ENCODE measurements at regions not wholly inside any gene's neighbourhood (a gene's known extent, or its start where the extent isn't known, plus 50 kb on each side); places are given as distances from the start of the nearest gene placed in this dataset.

DNA sequence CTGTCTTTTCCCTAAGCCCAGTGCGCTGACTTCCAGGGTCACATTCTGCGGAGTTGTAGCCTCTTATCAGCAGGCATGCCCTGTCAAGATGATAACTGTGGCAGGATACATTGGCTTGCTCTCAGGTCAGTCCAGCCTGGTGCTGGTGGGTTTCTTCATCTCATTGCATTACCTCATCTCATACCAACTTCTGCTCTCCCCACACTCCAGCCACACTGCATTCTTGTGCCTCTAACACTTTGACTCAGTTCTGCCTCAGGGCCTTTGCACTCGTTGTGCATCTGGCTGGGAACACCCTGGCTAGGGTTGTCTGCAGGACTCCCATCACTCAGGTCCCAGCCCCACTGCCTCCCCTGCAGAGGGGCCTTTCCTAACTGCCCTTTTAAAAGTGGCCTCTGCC, 110.3 kb upstream of the BACH2 start:
- H3K4me3 ChIP-seq (ENCODE audit: insufficient read depth, low read depth, low read length), result no peak overlapping the region
- H3K9me3 ChIP-seq (ENCODE audit: control insufficient read depth, low read length), result no peaks in the 10 kb centered on the region
- H3K27ac ChIP-seq (ENCODE audit: insufficient read depth, low read depth, low read length, poor library complexity, severe bottlenecking), result no peak overlapping the region
- H3K36me3 ChIP-seq (ENCODE audit: control insufficient read depth, insufficient read depth, low read length), result no peaks in the 10 kb centered on the region
- H3K4me1 ChIP-seq (ENCODE audit: control insufficient read depth, insufficient read depth, low read length), result peaks cover 12% of the 10 kb centered on the region
- H3K27me3 ChIP-seq (ENCODE audit: control insufficient read depth, insufficient read depth, low read length, poor library complexity, severe bottlenecking), result no peaks in the 10 kb centered on the region
- WGBS, 2 experiments, result 91 to 94% methylated on average over 3 of the region's 3 CpGs

DNA sequence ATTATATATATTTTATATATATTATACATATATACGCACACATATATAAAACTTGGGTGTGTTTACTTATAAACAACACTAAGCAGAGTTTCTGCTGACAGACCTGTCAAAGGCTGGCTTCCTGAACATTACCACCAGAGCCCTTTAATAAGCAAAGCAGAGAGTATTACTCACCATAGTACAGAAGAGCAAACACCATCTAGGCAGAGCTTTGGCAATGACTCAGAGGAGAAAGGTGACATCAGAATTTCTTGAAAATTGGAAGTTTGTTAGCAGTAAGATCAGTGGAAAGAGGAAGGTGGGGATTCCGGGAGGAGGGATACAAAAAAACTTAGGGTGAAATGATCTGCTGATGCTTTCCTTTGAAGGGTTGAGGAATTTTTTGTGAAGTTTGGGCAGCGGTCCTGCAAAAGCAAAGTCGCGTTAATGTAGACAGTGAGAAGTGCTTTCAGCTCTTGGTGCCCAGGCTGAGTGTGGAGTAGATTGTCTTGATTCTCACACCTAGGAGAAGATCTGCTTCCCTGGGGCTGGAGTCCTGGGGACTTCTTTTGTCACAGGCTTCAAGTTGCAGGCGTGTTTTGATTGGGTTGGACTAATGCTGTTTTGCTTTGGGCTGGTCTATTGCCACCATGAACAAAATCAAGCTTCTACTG, 109.6 kb upstream of the BACH2 start:
- Histone ChIP-seq H3K4me3 (ENCODE audit: insufficient read depth, low read depth, low read length) (no peak overlapping the region), H3K27me3 (ENCODE audit: control insufficient read depth, insufficient read depth, low read length, poor library complexity, severe bottlenecking) (no peaks in the 10 kb centered on the region), H3K36me3 (ENCODE audit: control insufficient read depth, insufficient read depth, low read length) (no peaks in the 10 kb centered on the region), H3K4me1 (ENCODE audit: control insufficient read depth, insufficient read depth, low read length) (peaks cover 12% of the 10 kb centered on the region), H3K27ac (ENCODE audit: insufficient read depth, low read depth, low read length, poor library complexity, severe bottlenecking) (no peak overlapping the region), H3K9me3 (ENCODE audit: control insufficient read depth, low read length) (no peaks in the 10 kb centered on the region)
- WGBS, 2 experiments, result 88 to 93% methylated on average over 5 to 6 of the region's 6 CpGs

DNA sequence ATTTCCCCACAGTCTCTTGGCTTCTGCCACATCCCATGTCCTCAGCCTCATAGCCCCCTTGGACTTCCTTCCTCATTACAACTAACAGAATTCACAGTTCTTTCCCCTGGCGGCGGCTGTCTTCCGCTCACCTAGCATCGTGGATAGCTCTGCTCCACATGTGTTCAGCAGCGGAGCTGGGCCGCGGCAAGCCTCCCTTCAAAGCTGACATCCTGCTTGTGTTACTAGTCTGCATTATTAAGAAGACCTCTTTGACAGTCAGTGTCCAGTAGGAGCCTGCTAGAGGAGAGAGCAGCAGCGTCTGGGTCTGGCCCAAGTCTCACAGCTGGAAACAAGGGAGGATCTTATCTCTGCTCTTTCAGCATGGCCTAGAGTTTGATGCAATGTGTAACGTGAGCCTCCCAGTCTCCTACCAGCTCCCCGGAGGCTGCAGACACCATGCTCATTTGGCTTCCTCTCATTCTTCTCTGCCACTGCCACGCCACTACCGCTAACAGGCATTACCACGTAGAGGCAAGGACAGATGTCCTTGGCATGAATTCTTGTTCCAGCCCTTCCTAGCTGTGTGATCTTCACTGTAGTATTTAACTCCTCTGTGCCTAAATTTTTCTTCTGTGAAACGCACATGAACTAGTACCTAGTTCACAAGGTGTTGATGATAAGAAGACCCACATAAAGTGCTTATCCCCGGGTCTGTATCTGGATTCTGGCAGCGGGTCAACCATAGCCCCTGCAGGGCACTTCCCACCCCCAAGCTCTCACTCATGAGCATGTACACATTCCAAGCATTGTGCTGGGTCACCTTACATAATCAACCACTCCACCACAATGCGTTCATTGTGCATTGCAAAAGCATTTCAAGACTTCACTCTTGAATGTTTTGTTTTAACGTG, 107.1 kb upstream of the BACH2 start:
- H3K36me3 ChIP-seq (ENCODE audit: control insufficient read depth, insufficient read depth, low read length), result no peaks in the 10 kb centered on the region
- H3K4me1 ChIP-seq (ENCODE audit: control insufficient read depth, insufficient read depth, low read length), result peaks cover 12% of the 10 kb centered on the region
- H3K9me3 ChIP-seq (ENCODE audit: control insufficient read depth, low read length), result no peaks in the 10 kb centered on the region
- H3K4me3 ChIP-seq (ENCODE audit: insufficient read depth, low read depth, low read length), result no peak overlapping the region
- H3K27ac ChIP-seq (ENCODE audit: insufficient read depth, low read depth, low read length, poor library complexity, severe bottlenecking), result peak overlapping the region; percentile 45
- 61 to 64% methylated on average over 17 to 18 of the region's 18 CpGs for WGBS, 2 experiments
- H3K27me3 ChIP-seq (ENCODE audit: control insufficient read depth, insufficient read depth, low read length, poor library complexity, severe bottlenecking), result no peaks in the 10 kb centered on the region

DNA sequence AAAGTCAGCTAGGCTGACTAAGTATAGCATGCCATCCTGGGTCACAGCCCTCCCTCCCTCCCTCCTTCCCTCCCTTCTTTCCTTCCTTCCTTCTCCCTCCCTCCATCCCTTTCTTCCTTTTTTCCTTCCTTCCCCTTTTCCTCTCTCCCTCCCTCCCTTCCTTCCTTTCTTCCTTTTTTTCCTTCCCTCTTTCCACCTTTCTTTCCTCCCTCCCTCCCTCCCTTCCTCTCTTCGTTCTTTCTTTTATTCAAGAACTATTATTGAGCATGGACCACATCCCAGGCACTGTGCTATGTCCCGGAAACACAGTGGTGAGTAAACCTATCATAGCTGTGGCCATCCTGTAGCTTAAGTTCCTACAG, 106.2 kb upstream of the BACH2 start:
- H3K27ac ChIP-seq (ENCODE audit: insufficient read depth, low read depth, low read length, poor library complexity, severe bottlenecking), result no peak overlapping the region

DNA sequence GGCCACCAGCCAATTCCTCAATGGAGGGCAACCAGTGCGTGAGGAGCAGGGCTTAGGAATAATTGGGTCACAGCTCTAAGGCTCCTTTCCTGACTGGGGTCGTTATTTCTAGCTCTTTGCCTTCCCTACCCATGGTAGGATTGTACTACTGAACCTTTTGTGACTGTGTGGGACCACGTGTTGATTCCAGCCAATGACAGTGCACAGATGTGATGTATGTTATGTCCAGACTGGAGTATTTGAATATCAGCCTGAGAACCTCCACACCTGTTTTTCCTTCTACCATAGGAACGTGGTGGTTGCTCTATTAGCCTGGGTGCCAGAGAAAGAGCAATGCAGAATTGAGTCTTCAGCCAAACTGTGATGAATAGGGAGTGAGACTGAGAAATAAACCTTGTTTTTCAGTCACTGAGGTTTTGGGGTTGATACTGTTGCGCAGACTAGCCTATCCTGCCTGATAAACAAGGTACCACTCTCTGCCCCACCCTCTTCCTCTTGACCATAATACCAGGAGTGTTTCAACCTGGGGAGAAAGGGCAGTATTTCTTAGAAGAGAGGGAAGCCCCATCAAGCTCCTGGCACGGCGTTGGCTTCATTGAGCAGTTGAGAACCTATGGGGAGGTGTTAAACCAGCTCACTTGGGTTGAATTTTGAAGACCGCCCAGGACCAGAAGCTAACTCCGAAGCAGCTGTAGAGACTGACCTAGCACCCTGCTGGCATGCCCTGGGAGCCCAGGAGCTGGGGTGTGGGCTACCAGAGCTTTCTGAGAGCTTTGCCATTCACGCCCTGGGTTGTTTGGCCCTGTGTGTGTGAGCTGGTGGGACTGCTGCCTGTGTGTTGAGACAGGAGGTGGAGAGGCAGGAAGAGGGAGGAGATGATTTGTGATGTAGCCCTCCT, 105.5 kb upstream of the BACH2 start:
- Histone ChIP-seq H3K36me3 (ENCODE audit: control insufficient read depth, insufficient read depth, low read length) (no peaks in the 10 kb centered on the region), H3K27me3 (ENCODE audit: control insufficient read depth, insufficient read depth, low read length, poor library complexity, severe bottlenecking) (no peaks in the 10 kb centered on the region), H3K4me1 (ENCODE audit: control insufficient read depth, insufficient read depth, low read length) (peaks cover 12% of the 10 kb centered on the region), H3K9me3 (ENCODE audit: control insufficient read depth, low read length) (no peaks in the 10 kb centered on the region), H3K27ac (ENCODE audit: insufficient read depth, low read depth, low read length, poor library complexity, severe bottlenecking) (no peak overlapping the region), H3K4me3 (ENCODE audit: insufficient read depth, low read depth, low read length) (no peak overlapping the region)
- 92 to 95% methylated on average over 10 of the region's 10 CpGs for WGBS, 2 experiments

More for the DNA sequence above, 106.2 kb upstream of the BACH2 start:
- no peaks in the 10 kb centered on the region for H3K36me3 ChIP-seq (ENCODE audit: control insufficient read depth, insufficient read depth, low read length)
- H3K4me3 ChIP-seq (ENCODE audit: insufficient read depth, low read depth, low read length), result no peak overlapping the region
- H3K4me1 ChIP-seq (ENCODE audit: control insufficient read depth, insufficient read depth, low read length), result peaks cover 12% of the 10 kb centered on the region
- WGBS, 2 experiments, result 94 to 96% methylated on average over 2 of the region's 2 CpGs
- no peaks in the 10 kb centered on the region for H3K27me3 ChIP-seq (ENCODE audit: control insufficient read depth, insufficient read depth, low read length, poor library complexity, severe bottlenecking)
- H3K9me3 ChIP-seq (ENCODE audit: control insufficient read depth, low read length), result no peaks in the 10 kb centered on the region

DNA sequence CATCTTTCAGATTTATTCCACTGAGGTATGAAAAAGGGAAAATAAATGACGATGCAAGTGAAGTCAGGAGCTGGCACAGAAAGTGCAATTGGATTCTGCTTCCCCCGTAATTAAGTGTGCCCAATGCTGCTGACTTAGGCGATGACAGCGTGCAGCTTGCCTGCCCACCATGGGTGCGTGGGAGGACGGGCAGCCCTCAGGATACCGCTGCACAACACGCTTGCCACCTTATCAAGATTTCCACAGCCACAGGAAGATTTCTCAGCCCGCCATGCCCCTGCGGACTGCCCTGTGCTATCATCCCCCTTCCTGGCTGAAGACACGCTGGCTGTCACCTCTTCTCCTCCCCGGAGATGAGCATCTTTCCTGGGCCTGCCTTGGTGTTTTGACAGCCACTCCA, 103.3 kb upstream of the BACH2 start:
- H3K36me3 ChIP-seq (ENCODE audit: control insufficient read depth, insufficient read depth, low read length), result no peaks in the 10 kb centered on the region
- no peak overlapping the region for H3K4me3 ChIP-seq (ENCODE audit: insufficient read depth, low read depth, low read length)
- H3K27ac ChIP-seq (ENCODE audit: insufficient read depth, low read depth, low read length, poor library complexity, severe bottlenecking), result no peak overlapping the region
- H3K27me3 ChIP-seq (ENCODE audit: control insufficient read depth, insufficient read depth, low read length, poor library complexity, severe bottlenecking), result no peaks in the 10 kb centered on the region
- no peaks in the 10 kb centered on the region for H3K9me3 ChIP-seq (ENCODE audit: control insufficient read depth, low read length)
- H3K4me1 ChIP-seq (ENCODE audit: control insufficient read depth, insufficient read depth, low read length), result peaks cover 12% of the 10 kb centered on the region
- WGBS, 2 experiments, result 94 to 96% methylated on average over 12 of the region's 12 CpGs

DNA sequence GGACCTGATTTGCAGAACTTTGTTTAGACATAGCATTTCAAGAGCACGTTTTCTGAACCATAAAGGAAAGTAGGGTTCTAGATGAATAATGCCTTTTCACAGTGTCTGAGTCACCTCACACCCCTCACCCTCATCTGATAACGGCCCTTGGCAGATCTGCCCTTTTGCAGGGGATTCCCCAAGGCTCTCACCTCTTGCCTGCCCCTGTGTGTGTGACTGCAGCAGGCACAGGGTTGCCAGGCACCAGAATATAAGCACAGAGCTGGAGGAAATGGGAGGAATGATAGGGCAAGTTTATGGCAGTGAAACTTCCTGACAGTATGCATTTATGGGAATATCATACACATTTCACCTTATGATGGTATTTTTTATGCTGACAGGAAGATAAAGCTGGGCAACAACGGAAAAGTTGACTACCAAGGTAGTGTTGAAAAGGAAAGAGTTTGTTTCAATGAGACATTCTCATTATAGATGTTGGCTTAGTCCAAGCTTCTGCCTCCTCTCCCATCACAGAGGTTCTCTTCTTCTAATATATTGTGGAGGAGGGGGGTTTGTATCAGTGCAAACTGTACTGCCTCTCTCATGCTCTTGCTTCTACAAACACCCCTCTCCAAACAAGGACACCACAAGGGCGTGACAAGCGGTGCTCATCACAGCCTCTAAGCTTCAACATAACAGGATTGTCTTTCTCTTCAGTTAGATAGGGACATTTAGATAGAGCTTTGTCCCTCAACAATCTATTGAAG, 101.5 kb upstream of the BACH2 start:
- H3K4me3 ChIP-seq (ENCODE audit: insufficient read depth, low read depth, low read length), result no peak overlapping the region

DNA sequence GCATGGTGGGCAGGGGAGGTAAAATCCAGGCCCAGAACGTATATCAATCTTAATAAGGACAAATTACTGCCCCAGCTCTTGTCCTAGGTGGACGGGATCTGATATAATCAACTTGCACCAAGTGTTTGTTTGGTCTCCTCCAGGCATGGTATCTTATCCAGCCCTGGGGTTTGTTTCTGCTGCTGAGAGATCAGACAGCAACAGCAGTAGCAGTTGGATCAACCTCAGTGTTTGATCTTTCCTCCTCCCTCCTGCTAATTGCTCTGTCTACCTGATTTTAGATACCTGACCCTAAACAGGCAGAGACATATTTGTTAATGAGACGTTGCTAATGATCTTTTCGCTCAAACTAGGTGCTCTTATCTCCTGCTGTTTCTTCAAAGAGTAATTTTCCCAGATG, 100.4 kb upstream of the BACH2 start:
- no peaks in the 10 kb centered on the region for H3K36me3 ChIP-seq (ENCODE audit: control insufficient read depth, insufficient read depth, low read length)
- H3K9me3 ChIP-seq (ENCODE audit: control insufficient read depth, low read length), result no peaks in the 10 kb centered on the region
- no peaks in the 10 kb centered on the region for H3K27me3 ChIP-seq (ENCODE audit: control insufficient read depth, insufficient read depth, low read length, poor library complexity, severe bottlenecking)
- WGBS, 2 experiments, result 87 to 90% methylated on average over 4 of the region's 4 CpGs
- no peaks in the 10 kb centered on the region for H3K4me1 ChIP-seq (ENCODE audit: control insufficient read depth, insufficient read depth, low read length)
- no peak overlapping the region for H3K27ac ChIP-seq (ENCODE audit: insufficient read depth, low read depth, low read length, poor library complexity, severe bottlenecking)
- H3K4me3 ChIP-seq (ENCODE audit: insufficient read depth, low read depth, low read length), result no peak overlapping the region

More for the DNA sequence above, 101.5 kb upstream of the BACH2 start:
- Histone ChIP-seq H3K4me1 (ENCODE audit: control insufficient read depth, insufficient read depth, low read length) (peaks cover 1% of the 10 kb centered on the region), H3K27ac (ENCODE audit: insufficient read depth, low read depth, low read length, poor library complexity, severe bottlenecking) (no peak overlapping the region), H3K9me3 (ENCODE audit: control insufficient read depth, low read length) (no peaks in the 10 kb centered on the region), H3K36me3 (ENCODE audit: control insufficient read depth, insufficient read depth, low read length) (no peaks in the 10 kb centered on the region), H3K27me3 (ENCODE audit: control insufficient read depth, insufficient read depth, low read length, poor library complexity, severe bottlenecking) (no peaks in the 10 kb centered on the region)
- WGBS, 2 experiments, result 89 to 90% methylated on average over 5 of the region's 5 CpGs

DNA sequence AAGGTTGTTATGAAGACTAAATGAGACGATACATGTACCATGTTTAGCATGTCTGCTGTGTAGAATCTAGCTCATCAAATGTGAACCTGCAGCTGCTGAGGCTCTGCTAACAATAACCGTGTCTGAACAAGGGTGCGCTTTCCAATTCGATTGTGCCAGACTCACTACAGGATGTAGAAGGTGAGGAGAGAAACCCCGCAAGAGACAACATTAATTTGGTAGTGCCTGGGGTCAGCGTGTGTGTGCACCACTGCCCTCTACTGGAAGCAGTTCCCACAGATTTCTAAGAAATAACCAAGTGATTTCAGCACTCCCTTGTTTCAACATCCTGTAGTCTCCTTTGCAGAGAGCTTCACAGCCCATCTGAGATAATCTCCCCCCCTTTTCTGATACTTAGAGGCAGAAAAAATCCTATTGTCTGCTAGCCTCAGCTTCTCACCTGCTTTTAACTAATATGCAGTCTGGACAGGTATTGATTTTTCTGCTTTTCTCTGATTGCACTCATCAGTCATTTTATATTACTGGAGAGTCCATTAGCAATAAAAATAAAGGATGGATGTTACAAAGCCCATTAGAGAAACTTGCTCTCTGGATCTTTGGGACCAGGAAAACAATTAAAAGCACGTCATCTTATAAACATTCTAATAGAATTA, 96.7 kb upstream of the BACH2 start:
- H3K4me1 ChIP-seq (ENCODE audit: control insufficient read depth, insufficient read depth, low read length), result no peaks in the 10 kb centered on the region
- no peak overlapping the region for H3K4me3 ChIP-seq (ENCODE audit: insufficient read depth, low read depth, low read length)
- no peak overlapping the region for H3K27ac ChIP-seq (ENCODE audit: insufficient read depth, low read depth, low read length, poor library complexity, severe bottlenecking)
- no peaks in the 10 kb centered on the region for H3K27me3 ChIP-seq (ENCODE audit: control insufficient read depth, insufficient read depth, low read length, poor library complexity, severe bottlenecking)
- WGBS, 2 experiments, result 49 to 50% methylated on average over 7 of the region's 7 CpGs
- H3K36me3 ChIP-seq (ENCODE audit: control insufficient read depth, insufficient read depth, low read length), result no peaks in the 10 kb centered on the region
- H3K9me3 ChIP-seq (ENCODE audit: control insufficient read depth, low read length), result no peaks in the 10 kb centered on the region
